ENCODE measurements at regions not wholly inside any gene's neighbourhood (a gene's known extent, or its start where the extent isn't known, plus 50 kb on each side); places are given as distances from the start of the nearest gene placed in this dataset.

GRCh38 chr6:164006459-164006858 is 591.9 kb downstream of the QKI start:
- no peak for DNase-seq

GRCh38 chr6:164005004-164005711 is 590.6 kb downstream of the QKI start:
- no peak for DNase-seq

GRCh38 chr6:164000276-164000675 is 585.8 kb downstream of the QKI start:
- no peak for DNase-seq

- no peak for DNase-seq
These were observed 585.1 kb downstream of the QKI start for GRCh38 chr6:163999475-164000125.

GRCh38 chr6:163998496-163998895 is 584.0 kb downstream of the QKI start:
- no peak for DNase-seq

GRCh38 chr6:163996491-163996890 is 582.0 kb downstream of the QKI start:
- DNase-seq, result no peak

- DNase-seq, result no peak
These were observed 580.0 kb downstream of the QKI start for GRCh38 chr6:163994566-163994965.

GRCh38 chr6:163992701-163993100 is 578.2 kb downstream of the QKI start:
- DNase-seq, result no peak

- no peak for DNase-seq
These were observed 577.5 kb downstream of the QKI start for GRCh38 chr6:163992056-163992455.

- DNase-seq, result no peak
These were observed 576.8 kb downstream of the QKI start for GRCh38 chr6:163991321-163991720.

GRCh38 chr6:163986313-163986712 is 571.8 kb downstream of the QKI start:
- no peak for DNase-seq

- no peak for DNase-seq
These were observed 571.2 kb downstream of the QKI start for GRCh38 chr6:163985710-163986109.

GRCh38 chr6:163985040-163985439 is 570.5 kb downstream of the QKI start:
- DNase-seq, result no peak

GRCh38 chr6:163984124-163984936 is 569.8 kb downstream of the QKI start:
- DNase-seq, result no peak

GRCh38 chr6:163983679-163984078 is 569.2 kb downstream of the QKI start:
- DNase-seq, result no peak

- no peak for DNase-seq
These were observed 559.8 kb downstream of the QKI start for GRCh38 chr6:163974322-163974721.

- no peak for DNase-seq
These were observed 557.6 kb downstream of the QKI start for GRCh38 chr6:163971841-163972838.

- no peak for DNase-seq
These were observed 556.5 kb downstream of the QKI start for GRCh38 chr6:163970846-163971564.

GRCh38 chr6:163965426-163966348 is 551.2 kb downstream of the QKI start:
- no peak for DNase-seq

- no peak for DNase-seq
These were observed 550.3 kb downstream of the QKI start for GRCh38 chr6:163964789-163965188.

All from activated effector memory CD4-positive, alpha-beta T cell treated with Interleukin-2 at 50 U/mL for 16 hours (primary cell).